Stimulated activated CD8-positive, alpha-beta memory T cell treated with anti-CD3 and anti-CD28 coated beads, Interleukin-4, amount 100 ng/mL, for 24 hours (primary cell): ENCODE measurements at regions not wholly inside any gene's neighbourhood (a gene's known extent, or its start where the extent isn't known, plus 50 kb on each side); places are given as distances from the start of the nearest gene placed in this dataset.
"Not testable (repeated sequence)": the region's sequence is repeated elsewhere in the genome, so short reads cannot be mapped to it uniquely, and the experiment has no call there.

Experiments
- DNase-seq: peaks from one replicate; pipeline ENCODE4 v3.0.0-alpha.2; 2020; ENCODE audit warnings: low read depth

GRCh38 chr3:153442799-153443487 lies 280.9 kb downstream of the RAP2B start:
- DNase-seq, result no peak

- no peak for DNase-seq
These were observed 281.9 kb downstream of the RAP2B start for GRCh38 chr3:153443961-153444360.

- DNase-seq, result no peak
These were observed 283.8 kb downstream of the RAP2B start for GRCh38 chr3:153445817-153446216.

GRCh38 chr3:153448151-153448829 lies 286.3 kb downstream of the RAP2B start:
- DNase-seq, result no peak

GRCh38 chr3:153456833-153457545 lies 295.0 kb downstream of the RAP2B start:
- no peak for DNase-seq

- DNase-seq, result no peak
These were observed 296.9 kb downstream of the RAP2B start for GRCh38 chr3:153458881-153459280.

GRCh38 chr3:153462545-153462944 lies 300.5 kb downstream of the RAP2B start:
- DNase-seq, result no peak

GRCh38 chr3:153463895-153464294 lies 301.9 kb downstream of the RAP2B start:
- no peak for DNase-seq

- no peak for DNase-seq
These were observed 307.1 kb downstream of the RAP2B start for GRCh38 chr3:153469162-153469561.

- DNase-seq, result no peak
These were observed 322.8 kb downstream of the RAP2B start for GRCh38 chr3:153484842-153485241.

- DNase-seq, result no peak
These were observed 333.4 kb downstream of the RAP2B start for GRCh38 chr3:153495422-153495821.

- DNase-seq, result no peak
These were observed 340.7 kb downstream of the RAP2B start for GRCh38 chr3:153502682-153503081.

- DNase-seq, result no peak
These were observed 341.8 kb downstream of the RAP2B start for GRCh38 chr3:153503873-153504272.

GRCh38 chr3:153506205-153506604 lies 344.2 kb downstream of the RAP2B start:
- DNase-seq, result not testable (repeated sequence)

- not testable (repeated sequence) for DNase-seq
These were observed 344.7 kb downstream of the RAP2B start for GRCh38 chr3:153506686-153507085.

GRCh38 chr3:153513236-153513635 lies 351.2 kb downstream of the RAP2B start:
- DNase-seq, result peak; percentile 0

- DNase-seq, result no peak
These were observed 366.4 kb downstream of the RAP2B start for GRCh38 chr3:153528473-153528872.

- no peak for DNase-seq
These were observed 377.2 kb downstream of the RAP2B start for GRCh38 chr3:153539263-153539662.

GRCh38 chr3:153545471-153545870 lies 383.4 kb downstream of the RAP2B start:
- no peak for DNase-seq

- no peak for DNase-seq
These were observed 385.9 kb downstream of the RAP2B start for GRCh38 chr3:153547970-153548369.

GRCh38 chr3:153549686-153550085 lies 387.7 kb downstream of the RAP2B start:
- DNase-seq, result not testable (repeated sequence)

- no peak for DNase-seq
These were observed 389.7 kb downstream of the RAP2B start for GRCh38 chr3:153551536-153552285.
